ENCODE measurements at regions not wholly inside any gene's neighbourhood (a gene's known extent, or its start where the extent isn't known, plus 50 kb on each side); places are given as distances from the start of the nearest gene placed in this dataset.

- no peaks in the 10 kb centered on the region for H3K27me3 Mint-ChIP-seq
- no peak for DNase-seq (ENCODE audit: low spot score, unreplicated experiment)
- TF ChIP-seq CTCF (IDR thresholded peaks at IDR 0.05; ENCODE audit: unreplicated experiment) = no peak
- H3K27ac Mint-ChIP-seq = no peak overlapping the region
- H3K4me3 Mint-ChIP-seq (ENCODE audit: low read depth) = no peak overlapping the region
- H3K4me1 Mint-ChIP-seq (ENCODE audit: low read depth) = peaks cover 35% of the 10 kb centered on the region
- H3K36me3 Mint-ChIP-seq (ENCODE audit: insufficient read depth) = no peaks in the 10 kb centered on the region
- H3K9me3 Mint-ChIP-seq (ENCODE audit: low read depth) = peaks cover 14% of the 10 kb centered on the region
These were observed 297.6 kb downstream of the MAN2A1 start for GRCh38 chr5:109987355-109987754.

DNA sequence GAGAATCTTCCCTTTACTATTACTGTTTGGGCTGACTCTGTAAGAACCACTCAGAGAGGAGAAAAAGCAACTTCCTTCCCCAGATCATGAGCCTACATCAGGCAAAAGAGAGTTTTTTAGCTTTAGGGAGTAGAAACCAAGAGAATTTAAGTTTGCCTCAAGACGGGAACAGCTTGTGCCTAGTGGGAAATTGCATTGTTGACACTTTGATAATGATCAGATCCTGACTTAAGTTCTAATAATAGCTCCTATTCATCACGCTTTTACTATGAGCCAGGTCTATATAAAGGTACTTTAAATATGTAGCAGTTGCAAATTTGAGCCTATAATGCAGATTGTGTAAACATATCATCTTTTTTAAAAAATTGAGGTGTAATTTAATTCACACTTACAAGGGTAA is 298.2 kb downstream of the MAN2A1 start:
- Mint-ChIP-seq H3K9me3 (ENCODE audit: low read depth) (peaks cover 12% of the 10 kb centered on the region), H3K27me3 (no peaks in the 10 kb centered on the region), H3K36me3 (ENCODE audit: insufficient read depth) (no peaks in the 10 kb centered on the region), H3K4me3 (ENCODE audit: low read depth) (no peak overlapping the region), H3K27ac (no peak overlapping the region), H3K4me1 (ENCODE audit: low read depth) (peaks cover 34% of the 10 kb centered on the region)
- no peak for TF ChIP-seq CTCF (IDR thresholded peaks at IDR 0.05; ENCODE audit: unreplicated experiment)
- no peak for DNase-seq (ENCODE audit: low spot score, unreplicated experiment)

DNA sequence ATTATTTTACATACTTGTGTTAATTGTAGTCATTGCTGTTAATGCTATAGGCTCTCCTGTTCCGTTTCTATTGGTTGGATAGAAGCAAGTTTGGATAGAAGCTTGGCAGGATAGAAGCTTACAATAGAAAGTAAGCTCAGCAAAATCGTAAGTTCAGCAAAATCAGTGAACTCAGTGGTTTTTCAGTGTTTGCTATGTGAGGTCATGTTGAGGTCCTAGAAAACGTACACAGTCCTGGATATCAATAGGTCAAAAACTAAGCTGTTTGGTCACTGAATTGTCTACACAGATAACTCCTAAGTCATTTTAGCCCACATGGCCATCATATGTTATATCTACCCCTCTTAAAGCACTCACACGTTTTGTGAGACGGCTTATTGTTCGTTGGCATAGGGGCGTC is 299.4 kb downstream of the MAN2A1 start:
- Mint-ChIP-seq H3K4me1 (ENCODE audit: low read depth) (peaks cover 32% of the 10 kb centered on the region), H3K27ac (peak overlapping the region; percentile 46), H3K27me3 (no peaks in the 10 kb centered on the region), H3K36me3 (ENCODE audit: insufficient read depth) (no peaks in the 10 kb centered on the region), H3K4me3 (ENCODE audit: low read depth) (no peak overlapping the region), H3K9me3 (ENCODE audit: low read depth) (peaks cover 9% of the 10 kb centered on the region)
- DNase-seq (ENCODE audit: low spot score, unreplicated experiment) = no peak
- no peak for TF ChIP-seq CTCF (IDR thresholded peaks at IDR 0.05; ENCODE audit: unreplicated experiment)

GRCh38 chr5:109989994-109990722 is 300.4 kb downstream of the MAN2A1 start:
- peak overlapping the region; percentile 31 for H3K27ac Mint-ChIP-seq
- peaks cover 32% of the 10 kb centered on the region for H3K4me1 Mint-ChIP-seq (ENCODE audit: low read depth)
- DNase-seq (ENCODE audit: low spot score, unreplicated experiment) = no peak
- no peak overlapping the region for H3K4me3 Mint-ChIP-seq (ENCODE audit: low read depth)
- no peaks in the 10 kb centered on the region for H3K27me3 Mint-ChIP-seq
- no peak for TF ChIP-seq CTCF (IDR thresholded peaks at IDR 0.05; ENCODE audit: unreplicated experiment)
- no peaks in the 10 kb centered on the region for H3K36me3 Mint-ChIP-seq (ENCODE audit: insufficient read depth)
- H3K9me3 Mint-ChIP-seq (ENCODE audit: low read depth) = peaks cover 7% of the 10 kb centered on the region

- Mint-ChIP-seq H3K36me3 (ENCODE audit: insufficient read depth) (no peaks in the 10 kb centered on the region), H3K9me3 (ENCODE audit: low read depth) (peaks cover 4% of the 10 kb centered on the region), H3K4me1 (ENCODE audit: low read depth) (peaks cover 32% of the 10 kb centered on the region), H3K4me3 (ENCODE audit: low read depth) (no peak overlapping the region), H3K27ac (peak overlapping the region; percentile 81), H3K27me3 (no peaks in the 10 kb centered on the region)
- DNase-seq (ENCODE audit: low spot score, unreplicated experiment) = no peak
- no peak for TF ChIP-seq CTCF (IDR thresholded peaks at IDR 0.05; ENCODE audit: unreplicated experiment)
These were observed 301.1 kb downstream of the MAN2A1 start for GRCh38 chr5:109990723-109991359.
